Stimulated activated CD8-positive, alpha-beta memory T cell treated with anti-CD3 and anti-CD28 coated beads, Interleukin-2, amount 100 ng/mL, for 48 hours (primary cell): ENCODE measurements at regions not wholly inside any gene's neighbourhood (a gene's known extent, or its start where the extent isn't known, plus 50 kb on each side); places are given as distances from the start of the nearest gene placed in this dataset.

ENCODE experiments used
- DNase-seq, 2 donors: peaks; one replicate each; pipeline ENCODE4 v3.0.0-alpha.2; 2020; ENCODE audit warnings: low read depth in 2 of 2

- no peak for DNase-seq
These were observed 881.1 kb downstream of the EPHA7 start for GRCh38 chr6:92538275-92538674.

DNA sequence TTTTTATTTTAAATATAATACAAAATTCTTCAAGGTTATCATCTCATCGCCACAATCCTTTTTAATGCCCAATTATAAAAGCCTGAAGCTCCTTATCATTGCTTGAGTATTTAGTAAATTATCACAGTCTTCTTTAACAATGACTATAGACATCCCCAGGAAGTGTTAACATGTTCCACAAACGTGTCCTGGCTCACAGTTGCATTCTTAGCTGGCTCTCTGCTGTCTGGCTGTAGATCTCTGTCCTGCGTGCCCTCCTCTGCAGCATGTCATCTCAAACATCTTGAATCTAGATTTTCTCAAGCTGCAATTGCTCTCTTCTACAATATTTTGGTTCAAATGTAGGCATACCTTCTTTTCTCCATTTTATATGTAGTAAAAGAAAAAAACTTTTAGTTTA lies 885.2 kb downstream of the EPHA7 start:
- no peak for DNase-seq

GRCh38 chr6:92522589-92522988 lies 896.8 kb downstream of the EPHA7 start:
- DNase-seq = no peak

DNA sequence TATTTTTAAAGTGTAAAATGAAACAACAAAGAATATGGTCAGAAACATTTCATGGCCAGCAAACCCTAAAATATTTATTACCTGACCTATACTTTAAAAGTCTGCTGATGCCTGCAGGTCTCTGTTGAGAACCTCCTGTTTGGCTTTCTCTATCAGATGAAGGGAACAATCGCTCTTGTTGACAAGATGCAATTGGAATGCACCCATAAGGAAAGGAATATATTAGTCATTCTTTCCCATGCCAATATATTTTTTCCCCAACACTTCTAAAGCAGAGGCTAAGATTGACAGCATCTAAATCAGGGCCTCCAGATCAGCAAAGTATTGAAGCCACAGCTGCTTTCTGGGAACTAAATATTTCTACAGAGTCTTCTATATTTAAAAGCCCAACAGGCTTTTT lies 897.8 kb downstream of the EPHA7 start:
- DNase-seq = no peak

- no peak for DNase-seq
These were observed 909.2 kb downstream of the EPHA7 start for GRCh38 chr6:92510137-92510536.

DNA sequence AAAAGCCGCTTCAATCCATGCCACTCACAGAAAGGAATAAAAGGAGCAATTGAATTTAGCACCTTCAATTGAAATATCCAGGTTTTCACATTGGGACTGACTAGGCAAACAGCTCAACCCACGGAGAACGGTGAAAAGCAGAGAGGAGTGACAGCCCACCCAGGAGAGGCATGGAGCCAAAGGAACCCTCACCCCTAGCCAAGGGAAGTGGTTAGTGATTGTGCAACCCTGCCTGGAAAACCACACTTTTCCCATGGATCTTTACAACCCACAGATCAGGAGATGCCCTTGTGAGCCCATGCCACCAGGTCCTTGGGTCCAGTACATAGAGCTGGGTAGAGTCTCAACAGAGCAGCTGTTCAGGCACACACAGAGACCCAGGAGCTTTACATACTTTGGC lies 911.8 kb downstream of the EPHA7 start:
- no peak for DNase-seq

GRCh38 chr6:92504509-92504908 lies 914.9 kb downstream of the EPHA7 start:
- no peak for DNase-seq

- no peak for DNase-seq
These were observed 922.1 kb downstream of the EPHA7 start for GRCh38 chr6:92497281-92497680.

- DNase-seq = no peak
These were observed 922.8 kb downstream of the EPHA7 start for GRCh38 chr6:92496527-92496926.

DNA sequence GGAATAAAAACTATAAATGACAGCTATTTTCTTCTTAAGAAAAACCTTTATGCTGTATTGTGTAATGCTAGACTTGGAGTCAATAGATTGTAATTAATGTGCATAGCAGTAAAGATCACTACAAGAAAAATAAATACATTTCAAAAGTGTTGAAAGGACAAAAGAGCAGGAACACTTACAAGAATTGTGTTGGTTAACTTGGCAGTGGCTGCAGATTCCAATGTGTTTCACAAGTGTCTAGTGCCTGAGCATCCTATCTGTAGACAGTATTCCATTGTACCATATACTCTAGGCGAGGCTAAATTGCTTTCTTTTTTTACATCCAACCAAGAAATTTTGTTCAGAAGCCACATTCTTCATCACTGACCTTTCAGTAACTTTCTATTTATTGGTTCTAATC lies 924.1 kb downstream of the EPHA7 start:
- DNase-seq = no peak

GRCh38 chr6:92485487-92485886 lies 933.9 kb downstream of the EPHA7 start:
- DNase-seq = no peak

GRCh38 chr6:92479831-92480230 lies 939.5 kb downstream of the EPHA7 start:
- DNase-seq = no peak

DNA sequence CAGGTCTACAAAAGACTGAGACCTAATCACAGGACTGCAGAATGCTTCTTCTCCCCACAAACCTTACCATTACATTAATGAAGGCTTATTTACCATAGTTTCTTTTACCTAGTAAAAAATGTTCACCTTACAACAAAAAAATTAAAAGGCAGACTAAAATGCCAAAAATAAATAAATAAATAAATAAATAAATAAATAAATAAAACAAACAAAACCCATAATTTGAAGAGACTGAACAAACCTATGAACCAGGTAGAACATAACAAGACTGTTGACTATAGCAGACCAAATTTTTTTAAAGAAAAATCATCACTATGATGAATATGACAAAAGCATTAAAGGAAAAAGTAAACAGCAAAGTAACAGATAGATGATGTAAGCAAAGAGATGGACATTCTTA lies 946.3 kb downstream of the EPHA7 start:
- DNase-seq = no peak

- no peak for DNase-seq
These were observed 950.1 kb downstream of the EPHA7 start for GRCh38 chr6:92469186-92469828.

GRCh38 chr6:92468066-92468465 lies 951.3 kb downstream of the EPHA7 start:
- no peak for DNase-seq

DNA sequence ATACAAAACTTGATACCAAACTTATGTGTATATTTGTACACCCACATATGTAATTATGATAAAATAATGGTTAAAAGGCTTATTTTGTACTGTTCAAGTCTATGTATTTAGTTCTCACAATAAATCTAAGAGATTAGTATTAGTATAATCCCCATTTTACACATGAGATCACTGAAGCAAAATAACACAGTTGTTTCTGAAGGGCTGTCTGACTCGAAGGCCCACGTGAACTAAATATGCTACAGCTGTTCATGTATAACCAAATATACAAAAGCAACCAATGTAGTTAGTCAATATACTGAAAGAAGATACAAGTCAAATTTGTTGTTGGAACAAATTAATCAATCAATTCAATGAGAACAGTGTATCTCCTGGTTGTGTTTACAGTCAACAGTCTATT lies 959.2 kb downstream of the EPHA7 start:
- no peak for DNase-seq

- no peak for DNase-seq
These were observed 959.8 kb downstream of the EPHA7 start for GRCh38 chr6:92459606-92460005.

DNA sequence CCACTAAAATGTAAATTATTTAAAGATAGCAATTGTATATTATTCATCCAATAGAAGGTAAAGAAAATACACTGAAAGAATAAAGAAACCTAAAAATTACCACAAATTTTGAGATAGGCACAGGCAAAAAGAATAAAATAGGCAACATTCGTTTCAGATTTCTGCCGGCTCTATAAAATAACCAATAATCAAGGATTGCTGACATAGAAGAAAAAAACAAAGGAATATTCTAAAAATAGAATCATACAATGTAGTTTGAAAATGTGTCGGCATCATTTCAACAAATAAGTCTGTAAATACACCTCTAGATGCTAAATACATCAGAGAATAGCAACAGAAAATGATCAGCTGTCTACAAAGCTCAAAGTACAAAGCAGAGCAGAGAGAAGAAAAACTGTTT lies 973.3 kb downstream of the EPHA7 start:
- DNase-seq = no peak

- DNase-seq = no peak
These were observed 985.4 kb downstream of the EPHA7 start for GRCh38 chr6:92433911-92434310.

DNA sequence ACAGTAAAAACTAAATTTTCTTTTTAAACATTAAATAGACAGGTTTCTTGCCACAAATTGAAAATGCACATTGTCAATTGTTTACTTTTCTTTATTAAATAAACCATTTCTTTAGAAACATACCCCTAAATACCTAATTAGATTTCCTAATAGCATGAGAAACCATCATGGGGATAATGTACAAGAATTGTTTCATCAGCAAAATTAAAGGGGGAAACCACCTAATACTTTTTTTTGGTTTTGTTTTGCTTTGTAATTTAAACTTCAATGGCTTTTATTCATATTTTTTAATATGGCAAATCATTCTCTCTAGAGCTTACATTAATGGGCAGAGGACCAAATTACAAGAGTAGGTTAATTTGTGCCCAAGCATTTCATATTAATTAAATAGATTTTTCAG lies 987.9 kb downstream of the EPHA7 start:
- no peak for DNase-seq

- DNase-seq = no peak
These were observed 990.9 kb downstream of the EPHA7 start for GRCh38 chr6:92428448-92428847.

DNA sequence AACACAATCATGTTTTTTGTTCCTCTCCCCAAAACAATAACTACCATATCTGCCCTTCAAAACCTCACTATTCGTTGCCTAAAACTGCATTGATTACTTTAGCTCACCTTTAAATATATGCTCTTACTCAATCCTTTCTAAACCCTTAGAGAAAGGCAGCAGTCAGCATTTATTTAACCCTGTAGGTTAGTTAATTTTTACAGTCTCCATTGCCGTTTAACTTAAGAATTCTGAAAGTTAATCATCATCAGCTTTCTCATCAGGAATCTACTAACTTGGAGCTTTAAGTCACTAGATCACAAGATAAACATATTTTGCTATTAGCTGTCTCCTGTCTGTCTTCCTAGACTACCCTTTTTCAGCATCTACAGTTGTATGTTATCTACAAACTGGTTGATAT lies 991.9 kb downstream of the EPHA7 start:
- no peak for DNase-seq

GRCh38 chr6:92415656-92416055 lies 1003.7 kb downstream of the EPHA7 start:
- no peak for DNase-seq

DNA sequence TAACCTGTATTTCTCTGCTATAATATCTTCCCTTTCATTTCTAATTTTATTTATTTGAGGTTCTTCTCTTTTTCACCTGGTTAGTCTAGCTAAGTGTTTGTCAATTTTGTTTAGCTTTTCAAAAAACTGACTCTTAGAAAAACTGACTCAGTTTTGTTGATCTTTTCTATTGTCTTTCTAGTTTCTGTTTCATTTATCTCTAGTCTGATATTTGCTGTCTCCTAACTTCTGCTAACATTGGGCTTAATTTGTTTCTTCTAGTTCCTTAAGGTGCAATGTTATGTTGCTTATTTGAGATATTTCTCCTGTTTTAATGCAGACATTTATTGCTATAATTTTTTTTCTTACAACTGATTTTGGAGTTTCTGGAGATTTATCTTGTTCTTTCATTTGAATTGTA lies 1011.0 kb downstream of the EPHA7 start:
- DNase-seq = no peak
